ENCODE measurements at regions not wholly inside any gene's neighbourhood (a gene's known extent, or its start where the extent isn't known, plus 50 kb on each side); places are given as distances from the start of the nearest gene placed in this dataset.

GRCh38 chr5:105907016-105907415 lies 1763.7 kb downstream of the EFNA5 start:
- H3K9me3 ChIP-seq (ENCODE audit: low read depth): no peaks in the 10 kb centered on the region
- 48% methylated on average over 2 of the region's 2 CpGs for WGBS (ENCODE audit: low lambda C conversion rate, missing lambda C conversion rate)
- no peaks in the 10 kb centered on the region for H3K79me2 ChIP-seq
- no peak for TF ChIP-seq EZH2 (IDR thresholded peaks at IDR 0.05; ENCODE audit: borderline replicate concordance)
- no peak for TF ChIP-seq EZH2phosphoT487 (IDR thresholded peaks at IDR 0.05; ENCODE audit: low read depth, severe bottlenecking, unreplicated experiment)
- TF ChIP-seq, protein P1, sequence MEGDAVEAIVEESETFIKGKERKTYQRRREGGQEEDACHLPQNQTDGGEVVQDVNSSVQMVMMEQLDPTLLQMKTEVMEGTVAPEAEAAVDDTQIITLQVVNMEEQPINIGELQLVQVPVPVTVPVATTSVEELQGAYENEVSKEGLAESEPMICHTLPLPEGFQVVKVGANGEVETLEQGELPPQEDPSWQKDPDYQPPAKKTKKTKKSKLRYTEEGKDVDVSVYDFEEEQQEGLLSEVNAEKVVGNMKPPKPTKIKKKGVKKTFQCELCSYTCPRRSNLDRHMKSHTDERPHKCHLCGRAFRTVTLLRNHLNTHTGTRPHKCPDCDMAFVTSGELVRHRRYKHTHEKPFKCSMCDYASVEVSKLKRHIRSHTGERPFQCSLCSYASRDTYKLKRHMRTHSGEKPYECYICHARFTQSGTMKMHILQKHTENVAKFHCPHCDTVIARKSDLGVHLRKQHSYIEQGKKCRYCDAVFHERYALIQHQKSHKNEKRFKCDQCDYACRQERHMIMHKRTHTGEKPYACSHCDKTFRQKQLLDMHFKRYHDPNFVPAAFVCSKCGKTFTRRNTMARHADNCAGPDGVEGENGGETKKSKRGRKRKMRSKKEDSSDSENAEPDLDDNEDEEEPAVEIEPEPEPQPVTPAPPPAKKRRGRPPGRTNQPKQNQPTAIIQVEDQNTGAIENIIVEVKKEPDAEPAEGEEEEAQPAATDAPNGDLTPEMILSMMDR (IDR thresholded peaks at IDR 0.05; ENCODE audit: poor library complexity): no peak
- no peak overlapping the region for H2AFZ ChIP-seq
- no peaks in the 10 kb centered on the region for H3K27me3 ChIP-seq
- H3K4me2 ChIP-seq: no peak overlapping the region
- no peaks in the 10 kb centered on the region for H3K9me2 ChIP-seq (replicated peaks; ENCODE audit: insufficient read depth)
- DNase-seq (ENCODE audit: low spot score): no peak
- no peaks in the 10 kb centered on the region for H3K4me1 ChIP-seq (ENCODE audit: insufficient read depth)
- no peak overlapping the region for H3K27ac ChIP-seq
- H4K20me1 ChIP-seq (ENCODE audit: insufficient read depth, poor library complexity, severe bottlenecking): no peaks in the 10 kb centered on the region
- no peaks in the 10 kb centered on the region for H3K36me3 ChIP-seq (replicated peaks; ENCODE audit: insufficient read depth, low read depth)
- H3K4me3 ChIP-seq: no peak overlapping the region

- H3K79me2 ChIP-seq: no peaks in the 10 kb centered on the region
- H3K4me2 ChIP-seq: no peak overlapping the region
- no peak for DNase-seq (ENCODE audit: low spot score)
- no peak overlapping the region for H2AFZ ChIP-seq
- no peak overlapping the region for H3K4me3 ChIP-seq
- no peaks in the 10 kb centered on the region for H4K20me1 ChIP-seq (ENCODE audit: insufficient read depth, poor library complexity, severe bottlenecking)
- 87% methylated on average over 3 of the region's 3 CpGs for WGBS (ENCODE audit: low lambda C conversion rate, missing lambda C conversion rate)
- H3K36me3 ChIP-seq (replicated peaks; ENCODE audit: insufficient read depth, low read depth): no peaks in the 10 kb centered on the region
- no peaks in the 10 kb centered on the region for H3K27me3 ChIP-seq
- TF ChIP-seq EZH2 (IDR thresholded peaks at IDR 0.05; ENCODE audit: borderline replicate concordance) (no peak), EZH2phosphoT487 (IDR thresholded peaks at IDR 0.05; ENCODE audit: low read depth, severe bottlenecking, unreplicated experiment) (no peak)
- TF ChIP-seq, protein P1 (IDR thresholded peaks at IDR 0.05; ENCODE audit: poor library complexity): no peak
- no peaks in the 10 kb centered on the region for H3K9me2 ChIP-seq (replicated peaks; ENCODE audit: insufficient read depth)
- H3K9me3 ChIP-seq (ENCODE audit: low read depth): no peaks in the 10 kb centered on the region
- no peaks in the 10 kb centered on the region for H3K4me1 ChIP-seq (ENCODE audit: insufficient read depth)
- no peak overlapping the region for H3K27ac ChIP-seq
These were observed 1765.3 kb downstream of the EFNA5 start for GRCh38 chr5:105905392-105905791.

- TF ChIP-seq EZH2 (IDR thresholded peaks at IDR 0.05; ENCODE audit: borderline replicate concordance) (no peak), EZH2phosphoT487 (IDR thresholded peaks at IDR 0.05; ENCODE audit: low read depth, severe bottlenecking, unreplicated experiment) (no peak)
- TF ChIP-seq, protein P1 (IDR thresholded peaks at IDR 0.05; ENCODE audit: poor library complexity): no peak
- no peaks in the 10 kb centered on the region for H3K27me3 ChIP-seq
- no peaks in the 10 kb centered on the region for H3K36me3 ChIP-seq (replicated peaks; ENCODE audit: insufficient read depth, low read depth)
- WGBS (ENCODE audit: low lambda C conversion rate, missing lambda C conversion rate): 42% methylated on average over 4 of the region's 4 CpGs
- no peak overlapping the region for H3K4me3 ChIP-seq
- no peak for DNase-seq (ENCODE audit: low spot score)
- H3K4me1 ChIP-seq (ENCODE audit: insufficient read depth): no peaks in the 10 kb centered on the region
- no peaks in the 10 kb centered on the region for H4K20me1 ChIP-seq (ENCODE audit: insufficient read depth, poor library complexity, severe bottlenecking)
- H3K9me3 ChIP-seq (ENCODE audit: low read depth): no peaks in the 10 kb centered on the region
- H3K79me2 ChIP-seq: no peaks in the 10 kb centered on the region
- H2AFZ ChIP-seq: no peak overlapping the region
- no peaks in the 10 kb centered on the region for H3K9me2 ChIP-seq (replicated peaks; ENCODE audit: insufficient read depth)
- H3K27ac ChIP-seq: no peak overlapping the region
- H3K4me2 ChIP-seq: peak overlapping the region; percentile 24
These were observed 1767.7 kb downstream of the EFNA5 start for GRCh38 chr5:105903069-105903468.

DNA sequence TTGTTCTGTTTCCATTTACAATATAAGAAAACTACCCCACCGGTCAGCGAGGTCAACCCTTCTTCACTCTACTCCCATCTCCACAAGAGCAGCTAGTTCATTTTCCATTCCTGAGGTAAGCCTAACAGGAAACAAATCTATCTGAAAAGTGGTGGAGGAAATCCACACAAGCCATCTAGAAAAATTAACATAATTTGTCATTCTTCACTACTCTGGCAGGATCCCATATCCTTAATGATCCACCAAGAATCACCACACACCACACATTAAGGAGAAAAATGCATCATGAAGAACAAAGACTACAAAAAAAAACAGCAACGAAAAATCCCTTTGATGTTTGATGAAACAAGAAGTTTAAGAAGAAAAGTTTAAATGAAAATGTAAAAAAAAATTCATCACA lies 1771.0 kb downstream of the EFNA5 start:
- no peak overlapping the region for H3K4me2 ChIP-seq
- no peaks in the 10 kb centered on the region for H3K9me2 ChIP-seq (replicated peaks; ENCODE audit: insufficient read depth)

More for the DNA sequence above, 1771.0 kb downstream of the EFNA5 start:
- no peak for DNase-seq (ENCODE audit: low spot score)
- Histone ChIP-seq H3K27ac (no peak overlapping the region), H4K20me1 (ENCODE audit: insufficient read depth, poor library complexity, severe bottlenecking) (no peaks in the 10 kb centered on the region), H2AFZ (no peak overlapping the region), H3K4me1 (ENCODE audit: insufficient read depth) (no peaks in the 10 kb centered on the region), H3K4me3 (no peak overlapping the region), H3K79me2 (no peaks in the 10 kb centered on the region), H3K36me3 (replicated peaks; ENCODE audit: insufficient read depth, low read depth) (no peaks in the 10 kb centered on the region), H3K9me3 (ENCODE audit: low read depth) (no peaks in the 10 kb centered on the region), H3K27me3 (no peaks in the 10 kb centered on the region)
- 85% methylated on average over 3 of the region's 3 CpGs for WGBS (ENCODE audit: low lambda C conversion rate, missing lambda C conversion rate)
- TF ChIP-seq EZH2 (IDR thresholded peaks at IDR 0.05; ENCODE audit: borderline replicate concordance) (no peak), EZH2phosphoT487 (IDR thresholded peaks at IDR 0.05; ENCODE audit: low read depth, severe bottlenecking, unreplicated experiment) (no peak)
- TF ChIP-seq, protein P1 (IDR thresholded peaks at IDR 0.05; ENCODE audit: poor library complexity): no peak
